Hepatocyte (in vitro differentiated cells): ENCODE measurements at regions not wholly inside any gene's neighbourhood (a gene's known extent, or its start where the extent isn't known, plus 50 kb on each side); places are given as distances from the start of the nearest gene placed in this dataset.

ENCODE experiments used
- CTCF ChIP-seq: fragments of 200-600 bp; sonication (generic); IDR thresholded peaks from 2 replicates; pipeline ENCODE4 v1.5.1; 2016; ENCODE audit warnings: antibody characterized with exemption, mild to moderate bottlenecking; ENCODE audit not compliant: poor library complexity
- EZH2 ChIP-seq: fragments of 200-600 bp; sonication (generic); IDR thresholded peaks from 2 replicates; pipeline ENCODE4 v1.6.1; 2016; ENCODE audit warnings: antibody characterized with exemption, mild to moderate bottlenecking, borderline replicate concordance

GRCh38 chr22:47450876-47451475 lies 688.5 kb downstream of the TBC1D22A start:
- TF ChIP-seq CTCF (no peak), EZH2 (no peak)
